MM.1S (cell line): ENCODE measurements at regions not wholly inside any gene's neighbourhood (a gene's known extent, or its start where the extent isn't known, plus 50 kb on each side); places are given as distances from the start of the nearest gene placed in this dataset.

Source experiments
- EZH2 ChIP-seq: fragments of 300-600 bp; sonication (generic); optimal IDR thresholded peaks from 2 replicates; pipeline ENCODE3; 2017; ENCODE audit warnings: low read depth, mild to moderate bottlenecking, antibody characterized with exemption, low read length, mixed read lengths
- EZH2phosphoT487 ChIP-seq: fragments of 300-600 bp; sonication (generic); IDR thresholded peaks from 2 replicates; pipeline ENCODE4 v1.6.1; 2018; ENCODE audit warnings: antibody characterized with exemption, low read length
- TF ChIP-seq, protein P1 (sequence below): fragments of 300-600 bp; sonication (generic); IDR thresholded peaks from 2 replicates; pipeline ENCODE4 v1.5.1; 2016; ENCODE audit warnings: antibody characterized with exemption, low read length, mixed read lengths

- no peak for TF ChIP-seq EZH2
- TF ChIP-seq, protein P1, sequence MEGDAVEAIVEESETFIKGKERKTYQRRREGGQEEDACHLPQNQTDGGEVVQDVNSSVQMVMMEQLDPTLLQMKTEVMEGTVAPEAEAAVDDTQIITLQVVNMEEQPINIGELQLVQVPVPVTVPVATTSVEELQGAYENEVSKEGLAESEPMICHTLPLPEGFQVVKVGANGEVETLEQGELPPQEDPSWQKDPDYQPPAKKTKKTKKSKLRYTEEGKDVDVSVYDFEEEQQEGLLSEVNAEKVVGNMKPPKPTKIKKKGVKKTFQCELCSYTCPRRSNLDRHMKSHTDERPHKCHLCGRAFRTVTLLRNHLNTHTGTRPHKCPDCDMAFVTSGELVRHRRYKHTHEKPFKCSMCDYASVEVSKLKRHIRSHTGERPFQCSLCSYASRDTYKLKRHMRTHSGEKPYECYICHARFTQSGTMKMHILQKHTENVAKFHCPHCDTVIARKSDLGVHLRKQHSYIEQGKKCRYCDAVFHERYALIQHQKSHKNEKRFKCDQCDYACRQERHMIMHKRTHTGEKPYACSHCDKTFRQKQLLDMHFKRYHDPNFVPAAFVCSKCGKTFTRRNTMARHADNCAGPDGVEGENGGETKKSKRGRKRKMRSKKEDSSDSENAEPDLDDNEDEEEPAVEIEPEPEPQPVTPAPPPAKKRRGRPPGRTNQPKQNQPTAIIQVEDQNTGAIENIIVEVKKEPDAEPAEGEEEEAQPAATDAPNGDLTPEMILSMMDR: no peak
- TF ChIP-seq EZH2phosphoT487: no peak
Observed at GRCh38 chr11:28537822-28538221, 429.6 kb downstream of the METTL15 start.
